CD14-positive monocyte (primary cell): ENCODE measurements at regions not wholly inside any gene's neighbourhood (a gene's known extent, or its start where the extent isn't known, plus 50 kb on each side); places are given as distances from the start of the nearest gene placed in this dataset.

Experiments used
- DNase-seq, 3 donors: peaks; one replicate each; pipeline ENCODE4 v3.0.0-alpha.2; 2011 to 2022
- H2AFZ ChIP-seq: 2 replicates; pipeline ENCODE4 v1.6.0; 2012; ENCODE audit warnings: mild to moderate bottlenecking, low read depth, low read length, inconsistent platforms; ENCODE audit not compliant: insufficient read depth, poor library complexity, severe bottlenecking
- H3K27ac ChIP-seq, 2 donors: 1 replicate in 1 of 2; 2 replicates in 1 of 2; pipeline ENCODE4 v1.5.1; 2012 to 2013; ENCODE audit warnings: low read length in 2 of 2, control low read depth in 1 of 2, inconsistent platforms in 1 of 2, low read depth in 1 of 2, mild to moderate bottlenecking in 1 of 2
- H3K27me3 ChIP-seq, 2 donors: one replicate each; pipeline versions ENCODE4 v1.6.0 to v1.6.1; 2011 to 2013; ENCODE audit warnings: low read length in 2 of 2; ENCODE audit not compliant: control insufficient read depth in 2 of 2, insufficient read depth in 2 of 2
- H3K36me3 ChIP-seq, 2 donors: replicated peaks in 1 of 2; 1 replicate in 1 of 2; 2 replicates in 1 of 2; pipeline versions ENCODE4 v1.5.1 to v1.6.1; 2012 to 2013; ENCODE audit warnings: low read length in 2 of 2, control low read depth in 1 of 2, inconsistent platforms in 1 of 2, mild to moderate bottlenecking in 1 of 2; ENCODE audit not compliant: insufficient read depth in 2 of 2, control insufficient read depth in 1 of 2
- H3K4me1 ChIP-seq, 2 donors: 1 replicate in 1 of 2; 2 replicates in 1 of 2; pipeline versions ENCODE4 v1.5.1 to v1.6.1; 2012 to 2013; ENCODE audit warnings: low read length in 2 of 2, control low read depth in 1 of 2, inconsistent platforms in 1 of 2, mild to moderate bottlenecking in 1 of 2, moderate library complexity in 1 of 2; ENCODE audit not compliant: insufficient read depth in 2 of 2, control insufficient read depth in 1 of 2
- H3K4me2 ChIP-seq: replicated peaks from 2 replicates; pipeline ENCODE3; 2012; ENCODE audit warnings: low read length, moderate library complexity, mild to moderate bottlenecking; ENCODE audit not compliant: poor library complexity, severe bottlenecking; ENCODE audit errors: extremely low read depth
- H3K4me3 ChIP-seq, 3 experiments: fragments of 200-600 bp in 1 of 3; sonication (generic) in 1 of 3; replicated peaks in 1 of 3; 1 replicate in 2 of 3; 2 replicates in 1 of 3; pipeline ENCODE4 v1.5.1; 2011 to 2013; ENCODE audit warnings: low read length in 3 of 3, mild to moderate bottlenecking in 3 of 3, control low read depth in 2 of 3, low read depth in 2 of 3, inconsistent platforms in 1 of 3, moderate library complexity in 1 of 3
- H3K79me2 ChIP-seq: 2 replicates; pipeline ENCODE4 v1.6.0; 2012; ENCODE audit warnings: mild to moderate bottlenecking, control low read depth, inconsistent platforms, low read length, moderate library complexity; ENCODE audit not compliant: insufficient read depth
- H3K9ac ChIP-seq: 2 replicates; pipeline ENCODE4 v1.6.0; 2017; ENCODE audit warnings: low read length, mild to moderate bottlenecking; ENCODE audit not compliant: insufficient read depth, poor library complexity, severe bottlenecking
- H3K9me3 ChIP-seq, 2 donors: replicated peaks in 1 of 2; 1 replicate in 1 of 2; 2 replicates in 1 of 2; pipeline versions ENCODE4 v1.5.1 to v1.6.1; 2012 to 2013; ENCODE audit warnings: low read length in 2 of 2, control low read depth in 1 of 2; ENCODE audit not compliant: control insufficient read depth in 1 of 2, insufficient read depth in 1 of 2
- H4K20me1 ChIP-seq: 2 replicates; pipeline ENCODE4 v1.6.0; 2012; ENCODE audit warnings: mild to moderate bottlenecking, low read length, control low read depth, moderate library complexity; ENCODE audit not compliant: insufficient read depth
- H3K27ac Mint-ChIP-seq, 7 donors: one replicate each; pipeline ENCODE4 v1.8.0; 2020; ENCODE audit warnings: mild to moderate bottlenecking in 7 of 7, mixed read lengths in 7 of 7, moderate library complexity in 6 of 7, inconsistent platforms in 2 of 7
- H3K27me3 Mint-ChIP-seq, 3 donors: one replicate each; pipeline ENCODE4 v1.8.0; 2021 to 2022; ENCODE audit warnings: low read depth in 3 of 3, mild to moderate bottlenecking in 3 of 3, mixed read lengths in 3 of 3, moderate library complexity in 3 of 3, inconsistent platforms in 1 of 3
- H3K36me3 Mint-ChIP-seq, 2 donors: one replicate each; pipeline ENCODE4 v1.8.0; 2020; ENCODE audit warnings: mixed read lengths in 2 of 2, inconsistent platforms in 1 of 2, mild to moderate bottlenecking in 1 of 2
- H3K4me1 Mint-ChIP-seq: one replicate; pipeline ENCODE4 v1.8.0; 2020; ENCODE audit warnings: mild to moderate bottlenecking, mixed read lengths
- H3K4me3 Mint-ChIP-seq, 2 donors: one replicate each; pipeline ENCODE4 v1.8.0; 2020; ENCODE audit warnings: mild to moderate bottlenecking in 2 of 2, mixed read lengths in 2 of 2, moderate library complexity in 1 of 2
- H3K9me3 Mint-ChIP-seq, 7 donors: one replicate each; pipeline ENCODE4 v1.8.0; 2020 to 2022; ENCODE audit warnings: mixed read lengths in 7 of 7, mild to moderate bottlenecking in 6 of 7, moderate library complexity in 6 of 7, inconsistent platforms in 2 of 7
- WGBS: methylation state at CpG from one replicate; pipeline ENCODE4 v1.1.5; 2013; ENCODE audit warnings: missing lambda C conversion rate; ENCODE audit not compliant: insufficient coverage; 5-methylcytosine and 5-hydroxymethylcytosine counted together
- intact Hi-C, 2 donors: fragments of 100-400 bp; cut with micrococcal nuclease; formaldehyde crosslinking; loops; one replicate each; pipeline versions ENCODE4 v1.15.0 to v1.15.1; 2023
- TF ChIP-seq, protein P1 (sequence below): fragments of 200-600 bp; IDR thresholded peaks from one replicate; pipeline ENCODE4 v1.8.0; 2022; ENCODE audit warnings: antibody characterized with exemption, mild to moderate bottlenecking

DNA sequence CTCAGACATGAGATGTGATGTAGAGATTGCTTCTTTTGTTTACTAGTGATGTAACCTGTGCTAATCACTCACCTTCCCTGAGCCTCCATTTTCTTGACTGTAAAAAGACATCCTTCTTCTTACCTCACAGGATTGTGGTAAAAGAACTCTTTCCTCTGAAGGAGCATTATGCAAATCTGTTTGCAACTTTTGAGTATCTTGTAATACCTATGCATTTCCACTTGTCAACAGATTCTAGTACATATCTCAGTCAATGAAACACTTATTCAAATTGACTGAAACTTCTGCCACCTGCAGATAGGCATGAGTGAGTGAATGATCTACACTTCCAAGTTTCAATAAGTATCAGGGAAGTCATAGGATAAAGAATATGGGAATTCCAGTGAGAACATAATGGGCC is 174.7 kb downstream of the HHIPL2 start:
- TF ChIP-seq, protein P1, sequence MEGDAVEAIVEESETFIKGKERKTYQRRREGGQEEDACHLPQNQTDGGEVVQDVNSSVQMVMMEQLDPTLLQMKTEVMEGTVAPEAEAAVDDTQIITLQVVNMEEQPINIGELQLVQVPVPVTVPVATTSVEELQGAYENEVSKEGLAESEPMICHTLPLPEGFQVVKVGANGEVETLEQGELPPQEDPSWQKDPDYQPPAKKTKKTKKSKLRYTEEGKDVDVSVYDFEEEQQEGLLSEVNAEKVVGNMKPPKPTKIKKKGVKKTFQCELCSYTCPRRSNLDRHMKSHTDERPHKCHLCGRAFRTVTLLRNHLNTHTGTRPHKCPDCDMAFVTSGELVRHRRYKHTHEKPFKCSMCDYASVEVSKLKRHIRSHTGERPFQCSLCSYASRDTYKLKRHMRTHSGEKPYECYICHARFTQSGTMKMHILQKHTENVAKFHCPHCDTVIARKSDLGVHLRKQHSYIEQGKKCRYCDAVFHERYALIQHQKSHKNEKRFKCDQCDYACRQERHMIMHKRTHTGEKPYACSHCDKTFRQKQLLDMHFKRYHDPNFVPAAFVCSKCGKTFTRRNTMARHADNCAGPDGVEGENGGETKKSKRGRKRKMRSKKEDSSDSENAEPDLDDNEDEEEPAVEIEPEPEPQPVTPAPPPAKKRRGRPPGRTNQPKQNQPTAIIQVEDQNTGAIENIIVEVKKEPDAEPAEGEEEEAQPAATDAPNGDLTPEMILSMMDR: no peak
- H2AFZ ChIP-seq: no peak overlapping the region
- no peaks in the 10 kb centered on the region for H3K36me3 ChIP-seq
- H3K27ac Mint-ChIP-seq: no peak overlapping the region
- no peak overlapping the region for H3K27ac ChIP-seq
- intact Hi-C loops: no loop called here
- H3K4me2 ChIP-seq: no peak overlapping the region
- no peaks in the 10 kb centered on the region for H3K27me3 ChIP-seq
- H3K36me3 Mint-ChIP-seq: no peaks in the 10 kb centered on the region
- H3K9ac ChIP-seq: no peak overlapping the region
- H3K27me3 Mint-ChIP-seq: peaks cover 0 to 6% (median 2%) of the 10 kb centered on the region in 3 donors
- peaks cover 0 to under 1% of the 10 kb centered on the region in 2 donors for H3K9me3 ChIP-seq
- no peak overlapping the region for H3K4me3 Mint-ChIP-seq
- no peaks in the 10 kb centered on the region for H3K4me1 Mint-ChIP-seq
- H3K4me1 ChIP-seq: no peaks in the 10 kb centered on the region
- peaks cover 2 to 8% (median 3%) of the 10 kb centered on the region in 7 donors for H3K9me3 Mint-ChIP-seq
- H3K79me2 ChIP-seq: no peaks in the 10 kb centered on the region
- DNase-seq: no peak
- no peaks in the 10 kb centered on the region for H4K20me1 ChIP-seq
- no peak overlapping the region for H3K4me3 ChIP-seq

DNA sequence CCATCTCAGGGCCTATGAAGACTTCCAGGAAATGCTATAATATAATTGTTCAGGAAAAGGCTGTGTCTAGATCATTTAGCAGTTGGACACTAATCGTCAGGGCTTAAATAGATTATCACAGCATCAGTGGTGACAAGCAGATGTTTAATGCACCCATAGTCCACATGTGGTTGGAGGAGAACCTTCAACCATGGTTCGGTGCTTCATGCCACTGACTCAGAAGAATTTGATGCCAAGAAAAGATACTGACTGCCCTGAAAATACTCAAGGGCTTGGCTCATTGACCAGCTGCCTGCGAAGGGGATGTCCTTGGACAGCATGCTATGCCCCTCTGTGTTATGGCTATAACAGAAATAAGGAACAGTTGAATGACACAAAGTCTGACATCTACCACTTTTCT is 175.7 kb downstream of the HHIPL2 start:
- TF ChIP-seq, protein P1: no peak
- Histone ChIP-seq H3K36me3 (no peaks in the 10 kb centered on the region), H3K27ac (no peak overlapping the region), H3K4me3 (no peak overlapping the region), H3K4me2 (no peak overlapping the region), H3K9me3 (peaks cover 0 to 3% of the 10 kb centered on the region in 2 donors), H3K9ac (no peak overlapping the region), H3K4me1 (no peaks in the 10 kb centered on the region), H3K79me2 (no peaks in the 10 kb centered on the region), H4K20me1 (no peaks in the 10 kb centered on the region), H2AFZ (no peak overlapping the region), H3K27me3 (no peaks in the 10 kb centered on the region)
- Mint-ChIP-seq H3K36me3 (no peaks in the 10 kb centered on the region), H3K27me3 (peaks cover 0 to 4% (median 2%) of the 10 kb centered on the region in 3 donors), H3K4me1 (no peaks in the 10 kb centered on the region), H3K4me3 (no peak overlapping the region), H3K27ac (no peak overlapping the region), H3K9me3 (peaks cover 2 to 10% (median 3%) of the 10 kb centered on the region in 7 donors)
- intact Hi-C loops: no loop called here
- 90% methylated on average over 2 of the region's 3 CpGs for WGBS
- DNase-seq: no peak
